ENCODE measurements at regions not wholly inside any gene's neighbourhood (a gene's known extent, or its start where the extent isn't known, plus 50 kb on each side); places are given as distances from the start of the nearest gene placed in this dataset.

GRCh38 chrX:95622200-95622599 is 1062.4 kb upstream of the DIAPH2 start:
- no peak for TF ChIP-seq L3MBTL2 (conservative IDR thresholded peaks at IDR 0.05)
- no peak for TF ChIP-seq HDGF (IDR thresholded peaks at IDR 0.05; ENCODE audit: borderline replicate concordance)
- no peak for TF ChIP-seq LEF1 (IDR thresholded peaks at IDR 0.05; ENCODE audit: borderline replicate concordance)
- DNase-seq (ENCODE audit: extremely low spot score): no peak
- CTCF ChIA-PET: no interaction called here
- POLR2A ChIA-PET: no interaction called here

- POLR2A ChIA-PET: no interaction called here
- DNase-seq (ENCODE audit: extremely low spot score): no peak
- CTCF ChIA-PET: no interaction called here
- TF ChIP-seq FOXK2 (IDR thresholded peaks at IDR 0.05) (no peak), SUZ12 (IDR thresholded peaks at IDR 0.05) (no peak), SP1 (IDR thresholded peaks at IDR 0.05) (no peak), ZNF384 (IDR thresholded peaks at IDR 0.05) (no peak), TARDBP (IDR thresholded peaks at IDR 0.05) (no peak), ELF4 (IDR thresholded peaks at IDR 0.05) (no peak), FOXA1 (IDR thresholded peaks at IDR 0.05) (no peak), PKNOX1 (IDR thresholded peaks at IDR 0.05) (no peak), NFRKB (IDR thresholded peaks at IDR 0.05) (no peak), HDGF (IDR thresholded peaks at IDR 0.05; ENCODE audit: borderline replicate concordance) (no peak), BHLHE40 (IDR thresholded peaks at IDR 0.05; ENCODE audit: borderline replicate concordance) (no peak), CTBP1 (IDR thresholded peaks at IDR 0.05; ENCODE audit: borderline replicate concordance) (no peak), LEF1 (IDR thresholded peaks at IDR 0.05; ENCODE audit: borderline replicate concordance) (no peak), ARNT (IDR thresholded peaks at IDR 0.05) (no peak), L3MBTL2 (conservative IDR thresholded peaks at IDR 0.05) (no peak)
Observed at GRCh38 chrX:95626748-95627147, 1057.9 kb upstream of the DIAPH2 start.

- CTCF ChIA-PET: no interaction called here
- DNase-seq (ENCODE audit: extremely low spot score): no peak
- POLR2A ChIA-PET: no interaction called here
Observed at GRCh38 chrX:95628796-95629195, 1055.8 kb upstream of the DIAPH2 start.

GRCh38 chrX:95629737-95630136 is 1054.9 kb upstream of the DIAPH2 start:
- POLR2A ChIA-PET: no interaction called here
- no peak for DNase-seq (ENCODE audit: extremely low spot score)
- TF ChIP-seq FOXK2 (IDR thresholded peaks at IDR 0.05): no peak
- TF ChIP-seq FOXA1 (IDR thresholded peaks at IDR 0.05): no peak
- TF ChIP-seq ELF4 (IDR thresholded peaks at IDR 0.05): no peak
- no peak for TF ChIP-seq FOXM1 (IDR thresholded peaks at IDR 0.05; ENCODE audit: borderline replicate concordance)
- CTCF ChIA-PET: no interaction called here

More at GRCh38 chrX:95628796-95629195, 1055.8 kb upstream of the DIAPH2 start:
- TF ChIP-seq SUZ12 (IDR thresholded peaks at IDR 0.05) (no peak), FOXK2 (IDR thresholded peaks at IDR 0.05) (no peak), ARNT (IDR thresholded peaks at IDR 0.05) (no peak), ZNF384 (IDR thresholded peaks at IDR 0.05) (no peak), L3MBTL2 (conservative IDR thresholded peaks at IDR 0.05) (no peak), FOXA1 (IDR thresholded peaks at IDR 0.05) (no peak), NFRKB (IDR thresholded peaks at IDR 0.05) (no peak), SP1 (IDR thresholded peaks at IDR 0.05) (no peak), BHLHE40 (IDR thresholded peaks at IDR 0.05; ENCODE audit: borderline replicate concordance) (no peak), HDGF (IDR thresholded peaks at IDR 0.05; ENCODE audit: borderline replicate concordance) (no peak), TARDBP (IDR thresholded peaks at IDR 0.05) (no peak), LEF1 (IDR thresholded peaks at IDR 0.05; ENCODE audit: borderline replicate concordance) (no peak), ELF4 (IDR thresholded peaks at IDR 0.05) (no peak), PKNOX1 (IDR thresholded peaks at IDR 0.05) (no peak), CTBP1 (IDR thresholded peaks at IDR 0.05; ENCODE audit: borderline replicate concordance) (no peak), FOXM1 (IDR thresholded peaks at IDR 0.05; ENCODE audit: borderline replicate concordance) (no peak)

- POLR2A ChIA-PET: no interaction called here
- no peak for DNase-seq (ENCODE audit: extremely low spot score)
- CTCF ChIA-PET: no interaction called here
- TF ChIP-seq FOXA1 (IDR thresholded peaks at IDR 0.05) (no peak), L3MBTL2 (conservative IDR thresholded peaks at IDR 0.05) (no peak), BHLHE40 (IDR thresholded peaks at IDR 0.05; ENCODE audit: borderline replicate concordance) (no peak), TARDBP (IDR thresholded peaks at IDR 0.05) (no peak), ZNF384 (IDR thresholded peaks at IDR 0.05) (no peak), HDGF (IDR thresholded peaks at IDR 0.05; ENCODE audit: borderline replicate concordance) (no peak), SUZ12 (IDR thresholded peaks at IDR 0.05) (no peak), FOXM1 (IDR thresholded peaks at IDR 0.05; ENCODE audit: borderline replicate concordance) (no peak), SP1 (IDR thresholded peaks at IDR 0.05) (no peak), CTBP1 (IDR thresholded peaks at IDR 0.05; ENCODE audit: borderline replicate concordance) (no peak), PKNOX1 (IDR thresholded peaks at IDR 0.05) (no peak), FOXK2 (IDR thresholded peaks at IDR 0.05) (no peak), LEF1 (IDR thresholded peaks at IDR 0.05; ENCODE audit: borderline replicate concordance) (no peak), ELF4 (IDR thresholded peaks at IDR 0.05) (no peak), NFRKB (IDR thresholded peaks at IDR 0.05) (no peak)
Observed at GRCh38 chrX:95640226-95640625, 1044.4 kb upstream of the DIAPH2 start.

- CTCF ChIA-PET: no interaction called here
- POLR2A ChIA-PET: no interaction called here
- DNase-seq (ENCODE audit: extremely low spot score): no peak
- no peak for TF ChIP-seq BHLHE40 (IDR thresholded peaks at IDR 0.05; ENCODE audit: borderline replicate concordance)
- TF ChIP-seq HDGF (IDR thresholded peaks at IDR 0.05; ENCODE audit: borderline replicate concordance): no peak
- TF ChIP-seq TARDBP (IDR thresholded peaks at IDR 0.05): no peak
- no peak for TF ChIP-seq ARNT (IDR thresholded peaks at IDR 0.05)
- no peak for TF ChIP-seq ZNF384 (IDR thresholded peaks at IDR 0.05)
- no peak for TF ChIP-seq FOXM1 (IDR thresholded peaks at IDR 0.05; ENCODE audit: borderline replicate concordance)
- no peak for TF ChIP-seq L3MBTL2 (conservative IDR thresholded peaks at IDR 0.05)
- TF ChIP-seq FOXK2 (IDR thresholded peaks at IDR 0.05): no peak
- no peak for TF ChIP-seq ELF4 (IDR thresholded peaks at IDR 0.05)
- TF ChIP-seq SP1 (IDR thresholded peaks at IDR 0.05): no peak
- no peak for TF ChIP-seq FOXA1 (IDR thresholded peaks at IDR 0.05)
- no peak for TF ChIP-seq NFRKB (IDR thresholded peaks at IDR 0.05)
- TF ChIP-seq PKNOX1 (IDR thresholded peaks at IDR 0.05): no peak
Observed at GRCh38 chrX:95645738-95646137, 1038.9 kb upstream of the DIAPH2 start.
